Endothelial cell of umbilical vein (primary cell): ENCODE measurements at regions not wholly inside any gene's neighbourhood (a gene's known extent, or its start where the extent isn't known, plus 50 kb on each side); places are given as distances from the start of the nearest gene placed in this dataset.

ENCODE experiments used
- BruUV-seq: library from RNA; stranded (reverse); fragments of 400-500 nt; replicated peaks from 2 replicates; lab custom pipeline; 2021; lab: Mats Ljungman, UMichigan
- CTCF ChIA-PET: fragments of 300-600, 350-600 bp; sonication (Branson Sonifier 250); formaldehyde crosslinking; loops from one replicate; lab custom pipeline; 2021; ENCODE audit warnings: antibody characterized with exemption, inconsistent platforms; lab: Charles Lee
- POLR2A ChIA-PET: fragments of 300-600, 350-600 bp; sonication (Branson Sonifier 250); formaldehyde crosslinking; loops from one replicate; lab custom pipeline; 2021; ENCODE audit warnings: antibody characterized with exemption, inconsistent platforms; lab: Charles Lee
- DNase-seq: peaks from one replicate; pipeline ENCODE4 v3.0.0-alpha.2; 2011; ENCODE audit warnings: low read depth, low spot score
- FAIRE-seq: peaks from 2 replicates; lab custom pipeline; 2011; peaks lifted over from hg19 to GRCh38; lab: Jason Lieb, UNC
- H2AFZ ChIP-seq: 2 replicates; pipeline ENCODE4 v1.6.0; 2012; ENCODE audit warnings: low read depth, low read length, control low read depth, inconsistent platforms
- H3K27ac ChIP-seq: 2 replicates; pipeline ENCODE4 v1.5.1; 2011; ENCODE audit warnings: low read depth, mild to moderate bottlenecking, control low read depth, low read length, moderate library complexity; ENCODE audit not compliant: insufficient read depth
- H3K27me3 ChIP-seq, 2 experiments: 2 replicates each; pipeline versions ENCODE4 v1.6.0 to v1.6.1; 2011; ENCODE audit warnings: low read length in 2 of 2, mixed read lengths in 1 of 2; ENCODE audit not compliant: control insufficient read depth in 2 of 2, insufficient read depth in 2 of 2
- H3K36me3 ChIP-seq, 2 experiments: 2 replicates in 1 of 2; 3 replicates in 1 of 2; pipeline ENCODE4 v1.5.1; 2011; ENCODE audit warnings: low read length in 2 of 2, mild to moderate bottlenecking in 1 of 2, moderate library complexity in 1 of 2; ENCODE audit not compliant: control insufficient read depth in 2 of 2, insufficient read depth in 2 of 2; ENCODE audit errors: extremely low read depth in 1 of 2
- H3K4me1 ChIP-seq: 3 replicates; pipeline ENCODE4 v1.5.1; 2011; ENCODE audit warnings: mild to moderate bottlenecking, low read length; ENCODE audit not compliant: control insufficient read depth, insufficient read depth; ENCODE audit errors: extremely low read depth
- H3K4me2 ChIP-seq: 2 replicates; pipeline ENCODE4 v1.6.1; 2011; ENCODE audit warnings: low read length, control low read depth, mixed read lengths; ENCODE audit not compliant: insufficient read depth
- H3K4me3 ChIP-seq, 3 experiments: fragments of 200-600 bp in 1 of 3; sonication (generic), shearing (Covaris generic) in 1 of 3; replicated peaks in 1 of 3; 2 replicates each; pipeline ENCODE4 v1.5.1; 2011 to 2016; ENCODE audit warnings: control low read depth in 3 of 3, low read length in 3 of 3, mild to moderate bottlenecking in 2 of 3, inconsistent platforms in 1 of 3, low read depth in 1 of 3, moderate library complexity in 1 of 3; ENCODE audit not compliant: insufficient read depth in 1 of 3
- H3K79me2 ChIP-seq: 2 replicates; pipeline ENCODE4 v1.6.0; 2012; ENCODE audit warnings: low read length, inconsistent platforms; ENCODE audit not compliant: control insufficient read depth, insufficient read depth
- H3K9ac ChIP-seq: replicated peaks from 2 replicates; pipeline ENCODE3; 2011; ENCODE audit warnings: low read length, control low read depth; ENCODE audit not compliant: insufficient read depth; ENCODE audit errors: extremely low read depth
- H3K9me1 ChIP-seq: replicated peaks from 3 replicates; pipeline ENCODE4 v1.6.0; 2011; ENCODE audit warnings: mild to moderate bottlenecking, low read length; ENCODE audit not compliant: control insufficient read depth, insufficient read depth; ENCODE audit errors: extremely low read depth
- H3K9me3 ChIP-seq: replicated peaks from 2 replicates; pipeline ENCODE4 v1.5.1; 2012; ENCODE audit warnings: low read length, inconsistent platforms; ENCODE audit not compliant: control insufficient read depth, insufficient read depth
- H4K20me1 ChIP-seq: replicated peaks from 2 replicates; pipeline ENCODE3; 2011; ENCODE audit warnings: mild to moderate bottlenecking, low read length; ENCODE audit not compliant: control insufficient read depth, insufficient read depth; ENCODE audit errors: extremely low read depth
- CTCF ChIP-seq, 2 donors: IDR thresholded peaks; 1 replicate in 1 of 2; 2 replicates in 1 of 2; pipeline ENCODE4 v1.5.1; 2011; ENCODE audit warnings: low read length in 2 of 2, mild to moderate bottlenecking in 2 of 2, moderate library complexity in 2 of 2, control low read depth in 1 of 2, inconsistent platforms in 1 of 2, low read depth in 1 of 2; ENCODE audit not compliant: insufficient read depth in 1 of 2; ENCODE audit errors: extremely low read depth in 1 of 2
- EZH2 ChIP-seq: IDR thresholded peaks from 2 replicates; pipeline ENCODE4 v1.6.1; 2012; ENCODE audit warnings: borderline replicate concordance, low read depth, mild to moderate bottlenecking, moderate library complexity, low read length, inconsistent platforms; ENCODE audit not compliant: severe bottlenecking
- FOS ChIP-seq: IDR thresholded peaks from 2 replicates; pipeline ENCODE4 v1.6.1; 2011; ENCODE audit warnings: mild to moderate bottlenecking, low read length, moderate library complexity, borderline replicate concordance; ENCODE audit not compliant: insufficient read depth
- GATA2 ChIP-seq: IDR thresholded peaks from 2 replicates; pipeline ENCODE4 v1.7.0; 2011; ENCODE audit warnings: low read depth, mild to moderate bottlenecking, moderate library complexity, mixed read lengths, low read length; ENCODE audit not compliant: insufficient read length, insufficient read depth
- JUN ChIP-seq: IDR thresholded peaks from 2 replicates; pipeline ENCODE4 v1.6.1; 2011; ENCODE audit warnings: borderline replicate concordance, low read depth; ENCODE audit not compliant: insufficient read length, insufficient read depth
- MAX ChIP-seq: IDR thresholded peaks from 2 replicates; pipeline ENCODE4 v1.6.1; 2011; ENCODE audit not compliant: insufficient read depth, insufficient read length
- MYC ChIP-seq: IDR thresholded peaks from one replicate; pipeline ENCODE4 v1.6.1; 2011; ENCODE audit warnings: mild to moderate bottlenecking, low read depth, low read length
- POLR2A ChIP-seq: IDR thresholded peaks from 2 replicates; pipeline ENCODE4 v1.6.1; 2012; ENCODE audit warnings: low read depth, mild to moderate bottlenecking, control low read depth, low read length
- POLR2AphosphoS5 ChIP-seq: IDR thresholded peaks from 2 replicates; pipeline ENCODE4 v1.6.1; 2012; ENCODE audit warnings: low read depth, mild to moderate bottlenecking, control low read depth, low read length, moderate library complexity; ENCODE audit not compliant: insufficient read depth
- dilution Hi-C: fragments of 300-500 bp; cut with MboI; formaldehyde crosslinking; loops from one replicate; pipeline ENCODE4 v1.15.0; 2019; ENCODE audit warnings: low sequenced_read_pairs; ENCODE audit not compliant: extremely low pct_ligation_motif_present
- intact Hi-C: fragments of 100-400 bp; cut with micrococcal nuclease; formaldehyde crosslinking; loops from one replicate; pipeline ENCODE4 v1.10.0; 2022

DNA sequence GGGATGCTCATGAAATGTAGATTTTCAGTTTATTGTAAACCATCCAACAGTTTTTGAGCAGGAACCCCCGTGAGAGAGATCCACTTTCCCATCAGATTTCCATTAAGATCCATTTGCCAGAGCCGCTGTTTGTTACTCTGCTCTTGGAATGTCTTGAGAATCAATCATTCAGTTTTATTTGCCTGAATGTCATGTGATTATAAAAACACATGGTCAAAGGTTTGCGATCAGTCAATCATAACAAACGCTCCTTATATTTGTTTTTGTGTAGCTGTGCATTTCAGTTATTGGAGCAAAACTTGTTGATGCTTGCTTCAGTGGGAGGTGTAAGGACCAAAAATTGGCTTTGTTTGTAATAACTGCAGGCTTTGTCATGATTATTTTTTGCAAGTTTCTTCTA lies 155.8 kb upstream of the RHOBTB1 start:
- intact Hi-C loops, result no loop called here
- no peak for TF ChIP-seq POLR2AphosphoS5
- no peak for TF ChIP-seq EZH2
- TF ChIP-seq JUN, result no peak

GRCh38 chr10:61098966-61099365 lies 155.0 kb upstream of the RHOBTB1 start:
- intact Hi-C loops, result no loop called here
- dilution Hi-C loops, result no loop called here

More for the DNA sequence above, 155.8 kb upstream of the RHOBTB1 start:
- Histone ChIP-seq H3K4me2 (no peak overlapping the region), H3K36me3 (no peaks in the 10 kb centered on the region), H3K9me1 (no peaks in the 10 kb centered on the region), H3K4me1 (no peaks in the 10 kb centered on the region), H2AFZ (no peak overlapping the region), H3K27me3 (peaks cover 6 to 9% of the 10 kb centered on the region in 2 experiments), H3K27ac (no peak overlapping the region), H4K20me1 (no peaks in the 10 kb centered on the region), H3K9me3 (no peaks in the 10 kb centered on the region), H3K4me3 (no peak overlapping the region), H3K9ac (no peak overlapping the region), H3K79me2 (no peaks in the 10 kb centered on the region)
- dilution Hi-C loops, result no loop called here
- CTCF ChIA-PET, result no interaction called here
- FAIRE-seq (no peak), DNase-seq (no peak)
- no TSS peak for BruUV-seq
- POLR2A ChIA-PET, result no interaction called here

More at GRCh38 chr10:61098966-61099365, 155.0 kb upstream of the RHOBTB1 start:
- H3K9ac ChIP-seq, result no peak overlapping the region
- H4K20me1 ChIP-seq, result no peaks in the 10 kb centered on the region
- no peak overlapping the region for H3K4me2 ChIP-seq
- no peaks in the 10 kb centered on the region for H3K4me1 ChIP-seq
- no peak overlapping the region for H3K4me3 ChIP-seq
- no peak overlapping the region for H2AFZ ChIP-seq
- BruUV-seq, result no TSS peak
- no peak for DNase-seq
- H3K79me2 ChIP-seq, result no peaks in the 10 kb centered on the region
- H3K27ac ChIP-seq, result no peak overlapping the region
- no peak for FAIRE-seq
- no peaks in the 10 kb centered on the region for H3K9me1 ChIP-seq
- H3K9me3 ChIP-seq, result no peaks in the 10 kb centered on the region
- POLR2A ChIA-PET, result no interaction called here
- no peaks in the 10 kb centered on the region for H3K36me3 ChIP-seq
- H3K27me3 ChIP-seq, result peaks cover 6 to 9% of the 10 kb centered on the region in 2 experiments
- TF ChIP-seq POLR2AphosphoS5 (no peak), GATA2 (no peak), MYC (no peak), CTCF (IDR thresholded peaks at IDR 0.05; ENCODE audit: extremely low read depth in 1 of 2, insufficient read depth in 1 of 2, low read depth in 1 of 2, low read length in 2 of 2) (no peak), JUN (no peak), POLR2A (no peak), MAX (no peak), EZH2 (no peak), FOS (no peak)
- CTCF ChIA-PET, result no interaction called here
